ENCODE measurements at regions not wholly inside any gene's neighbourhood (a gene's known extent, or its start where the extent isn't known, plus 50 kb on each side); places are given as distances from the start of the nearest gene placed in this dataset.

GRCh38 chr14:73771848-73772638, 57.9 kb upstream of the PNMA1 start (continued):
- 0 out of 2 replicates have a peak, but pooled peaks have one; percentile 11 for TF ChIP-seq WT1 (tag by site-specific recombination; IDR thresholded peaks at IDR 0.05)
- TF ChIP-seq SP7 (tag by site-specific recombination; IDR thresholded peaks at IDR 0.05) = peak; percentile 48; the same call in 1 of the 2 replicates
- no peak for TF ChIP-seq ZBTB7A (tag by site-specific recombination; IDR thresholded peaks at IDR 0.05; ENCODE audit: low read depth)
- TF ChIP-seq ZXDB (tag by site-specific recombination; IDR thresholded peaks at IDR 0.05) = peak; percentile 83
- TF ChIP-seq ZNF639 (tag by site-specific recombination; IDR thresholded peaks at IDR 0.05) = no peak
- TF ChIP-seq ZNF266 (tag by site-specific recombination; IDR thresholded peaks at IDR 0.05; ENCODE audit: low read depth) = no peak
- no peak for TF ChIP-seq ZNF280C (tag by site-specific recombination; IDR thresholded peaks at IDR 0.05)
- 0 out of 2 replicates have a peak, but pooled peaks have one; percentile 47 for TF ChIP-seq ZNF561 (tag by site-specific recombination; IDR thresholded peaks at IDR 0.05; ENCODE audit: borderline replicate concordance)
- no peak for TF ChIP-seq KLF7 (tag by site-specific recombination; IDR thresholded peaks at IDR 0.05; ENCODE audit: borderline replicate concordance)
- no peak for TF ChIP-seq GLI4 (tag by site-specific recombination; IDR thresholded peaks at IDR 0.05)
- 0 out of 2 replicates have a peak, but pooled peaks have one; percentile 27 for TF ChIP-seq ZNF544 (tag by site-specific recombination; IDR thresholded peaks at IDR 0.05)
- TF ChIP-seq ZNF214 (tag by site-specific recombination; IDR thresholded peaks at IDR 0.05; ENCODE audit: borderline replicate concordance) = peak; percentile 65; the same call in 1 of the 2 replicates
- TF ChIP-seq PATZ1 (tag by site-specific recombination; IDR thresholded peaks at IDR 0.05) = peak; percentile 82
- TF ChIP-seq ZFHX2 (tag by site-specific recombination; conservative IDR thresholded peaks at IDR 0.05) = peak; percentile 87
- no peak for TF ChIP-seq AEBP2 (tag by site-specific recombination; IDR thresholded peaks at IDR 0.05; ENCODE audit: borderline replicate concordance)
- peak; percentile 87 for TF ChIP-seq ZNF660 (tag by site-specific recombination; IDR thresholded peaks at IDR 0.05)
- TF ChIP-seq EGR2 (tag by site-specific recombination; IDR thresholded peaks at IDR 0.05; ENCODE audit: low read depth) = peak; percentile 71
- TF ChIP-seq SP2 (tag by site-specific recombination; IDR thresholded peaks at IDR 0.05) = peak; percentile 42
- peak; percentile 84 for TF ChIP-seq ZBTB17 (tag by site-specific recombination; IDR thresholded peaks at IDR 0.05)
- TF ChIP-seq GLIS1 (tag by site-specific recombination; IDR thresholded peaks at IDR 0.05) = peak; percentile 96
- peak; percentile 84 for TF ChIP-seq ZNF184 (tag by site-specific recombination; IDR thresholded peaks at IDR 0.05)
- TF ChIP-seq TRIM28 (IDR thresholded peaks at IDR 0.05; ENCODE audit: borderline replicate concordance, low read length) = 0 out of 2 replicates have a peak, but pooled peaks have one; percentile 32
- TF ChIP-seq SP3 (tag by site-specific recombination; IDR thresholded peaks at IDR 0.05) = 0 out of 2 replicates have a peak, but pooled peaks have one; percentile 31
- TF ChIP-seq ZNF600 (tag by site-specific recombination; IDR thresholded peaks at IDR 0.05) = peak; percentile 91
- no peak for TF ChIP-seq BCL6B (tag by site-specific recombination; IDR thresholded peaks at IDR 0.05)
- no peak for TF ChIP-seq ZNF518A (tag by site-specific recombination; conservative IDR thresholded peaks at IDR 0.05; ENCODE audit: low read depth)
